Lower leg skin (tissue), 4 donors: ENCODE measurements at regions not wholly inside any gene's neighbourhood (a gene's known extent, or its start where the extent isn't known, plus 50 kb on each side); places are given as distances from the start of the nearest gene placed in this dataset.

ENCODE experiments used
- DNase-seq, 2 donors: peaks; one replicate each; pipeline ENCODE4 v3.0.0-alpha.2; 2019; ENCODE audit warnings: low spot score in 2 of 2
- H3K4me3 ChIP-seq: fragments of 200-600 bp; sonication (generic); 2 replicates; pipeline ENCODE4 v1.5.1; 2017; ENCODE audit warnings: mild to moderate bottlenecking, low read depth; ENCODE audit not compliant: poor library complexity, severe bottlenecking
- POLR2A ChIP-seq, 2 donors: fragments of 450-650 bp; IDR thresholded peaks; one replicate each; pipeline ENCODE4 v1.6.1; 2016 to 2017; ENCODE audit warnings: antibody characterized with exemption in 2 of 2, mild to moderate bottlenecking in 1 of 2, moderate library complexity in 1 of 2
- WGBS, 2 donors: methylation state at CpG; one replicate each; pipeline ENCODE4 v1.1.5; 2018; 5-methylcytosine and 5-hydroxymethylcytosine counted together
- intact Hi-C: fragments of 100-400 bp; cut with DNase I; formaldehyde crosslinking; loops from one replicate; pipeline ENCODE4 v1.15.0; 2023; ENCODE audit warnings: low total_unique reads
- TF ChIP-seq, protein P1 (sequence below), 3 donors: fragments of 450-650 bp; IDR thresholded peaks; one replicate each; pipeline ENCODE4 v1.5.1; 2016; ENCODE audit warnings: antibody characterized with exemption in 3 of 3, mild to moderate bottlenecking in 3 of 3, moderate library complexity in 2 of 3

DNA sequence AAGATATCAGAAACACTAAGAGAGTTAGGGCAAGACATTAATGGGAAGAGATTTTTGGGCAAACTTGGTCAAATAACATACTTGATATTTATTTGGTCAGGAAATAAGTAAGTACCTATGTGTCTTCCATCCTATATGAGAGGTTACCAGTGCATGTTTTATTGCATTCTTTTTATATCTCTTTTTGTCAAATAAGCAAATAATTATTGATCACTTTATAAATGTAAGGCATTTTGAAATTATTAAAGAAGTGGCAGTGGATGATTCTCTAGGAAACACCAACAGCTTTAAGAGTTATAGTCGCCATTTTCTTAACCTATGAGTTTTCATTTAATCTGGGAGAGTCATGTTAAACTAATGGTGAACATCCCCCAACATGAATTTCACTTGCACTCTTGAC, 453.3 kb downstream of the MEIS1 start:
- H3K4me3 ChIP-seq: no peak overlapping the region
- intact Hi-C loops: no loop called here
- no peak for DNase-seq
- WGBS, 2 donors: 88 to 96% methylated on average over 1 of the region's 1 CpG
- TF ChIP-seq, protein P1, sequence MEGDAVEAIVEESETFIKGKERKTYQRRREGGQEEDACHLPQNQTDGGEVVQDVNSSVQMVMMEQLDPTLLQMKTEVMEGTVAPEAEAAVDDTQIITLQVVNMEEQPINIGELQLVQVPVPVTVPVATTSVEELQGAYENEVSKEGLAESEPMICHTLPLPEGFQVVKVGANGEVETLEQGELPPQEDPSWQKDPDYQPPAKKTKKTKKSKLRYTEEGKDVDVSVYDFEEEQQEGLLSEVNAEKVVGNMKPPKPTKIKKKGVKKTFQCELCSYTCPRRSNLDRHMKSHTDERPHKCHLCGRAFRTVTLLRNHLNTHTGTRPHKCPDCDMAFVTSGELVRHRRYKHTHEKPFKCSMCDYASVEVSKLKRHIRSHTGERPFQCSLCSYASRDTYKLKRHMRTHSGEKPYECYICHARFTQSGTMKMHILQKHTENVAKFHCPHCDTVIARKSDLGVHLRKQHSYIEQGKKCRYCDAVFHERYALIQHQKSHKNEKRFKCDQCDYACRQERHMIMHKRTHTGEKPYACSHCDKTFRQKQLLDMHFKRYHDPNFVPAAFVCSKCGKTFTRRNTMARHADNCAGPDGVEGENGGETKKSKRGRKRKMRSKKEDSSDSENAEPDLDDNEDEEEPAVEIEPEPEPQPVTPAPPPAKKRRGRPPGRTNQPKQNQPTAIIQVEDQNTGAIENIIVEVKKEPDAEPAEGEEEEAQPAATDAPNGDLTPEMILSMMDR (IDR thresholded peaks at IDR 0.05): no peak
- TF ChIP-seq POLR2A (IDR thresholded peaks at IDR 0.05): no peak

DNA sequence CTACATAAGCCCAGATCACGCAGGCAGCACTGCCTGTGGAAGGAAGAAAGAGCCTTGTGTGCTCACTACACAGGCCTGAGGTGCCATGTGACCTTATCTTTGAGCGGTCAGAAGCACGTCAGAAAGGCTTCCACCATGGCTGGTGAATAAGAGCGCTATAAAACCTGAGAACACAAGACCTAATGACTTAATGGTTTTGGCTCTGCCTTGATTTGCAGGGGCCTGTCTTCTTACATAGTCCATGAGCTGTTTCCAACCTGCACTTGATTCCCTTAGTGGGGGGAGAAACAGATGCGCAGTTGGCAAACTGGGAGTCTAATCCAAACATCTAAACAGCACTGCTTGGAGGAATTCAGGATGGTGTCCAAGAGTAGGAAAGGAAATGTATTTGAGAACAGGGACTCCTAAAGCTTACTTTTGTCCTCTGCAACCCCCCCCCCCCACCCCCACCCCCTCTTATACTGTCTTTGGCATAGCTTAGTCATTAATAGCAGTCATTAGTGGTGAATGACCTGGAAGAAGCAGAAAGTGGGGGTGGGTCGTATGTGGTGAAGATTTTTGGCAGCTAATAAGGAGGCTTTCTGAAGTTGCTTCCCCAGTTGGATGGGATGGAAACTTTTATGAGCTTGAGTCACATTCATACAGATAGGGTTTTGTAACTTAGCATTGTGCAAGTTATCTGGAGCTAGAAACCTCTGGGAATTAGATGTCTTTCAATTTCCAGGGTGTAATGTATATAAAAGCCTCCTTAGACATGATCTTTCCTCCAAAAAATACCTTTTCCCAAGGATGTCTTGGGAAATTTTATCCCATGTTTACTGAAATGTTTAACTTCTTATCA, 454.1 kb downstream of the MEIS1 start:
- intact Hi-C loops: no loop called here
- TF ChIP-seq, protein P1 (IDR thresholded peaks at IDR 0.05): no peak
- no peak for TF ChIP-seq POLR2A (IDR thresholded peaks at IDR 0.05)
- WGBS, 2 donors: 50 to 51% methylated on average over 6 of the region's 6 CpGs
- no peak for DNase-seq
- H3K4me3 ChIP-seq: no peak overlapping the region

DNA sequence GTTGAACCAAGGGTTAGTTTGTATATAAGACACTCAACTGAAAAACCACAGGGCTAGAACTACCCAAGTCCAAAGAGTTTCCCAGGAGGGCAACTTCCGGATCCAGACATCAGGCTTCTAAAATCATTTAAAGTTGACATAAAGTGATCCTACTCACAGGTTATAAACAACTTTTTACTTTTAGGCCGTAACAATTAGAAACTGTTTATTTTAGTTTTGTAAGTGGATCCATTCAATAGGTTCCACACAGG, 454.6 kb downstream of the MEIS1 start:
- TF ChIP-seq POLR2A (IDR thresholded peaks at IDR 0.05): no peak
- TF ChIP-seq, protein P1 (IDR thresholded peaks at IDR 0.05): no peak
- H3K4me3 ChIP-seq: no peak overlapping the region
- 72 to 88% methylated on average over 2 of the region's 2 CpGs for WGBS, 2 donors
- intact Hi-C loops: no loop called here
- DNase-seq: no peak

DNA sequence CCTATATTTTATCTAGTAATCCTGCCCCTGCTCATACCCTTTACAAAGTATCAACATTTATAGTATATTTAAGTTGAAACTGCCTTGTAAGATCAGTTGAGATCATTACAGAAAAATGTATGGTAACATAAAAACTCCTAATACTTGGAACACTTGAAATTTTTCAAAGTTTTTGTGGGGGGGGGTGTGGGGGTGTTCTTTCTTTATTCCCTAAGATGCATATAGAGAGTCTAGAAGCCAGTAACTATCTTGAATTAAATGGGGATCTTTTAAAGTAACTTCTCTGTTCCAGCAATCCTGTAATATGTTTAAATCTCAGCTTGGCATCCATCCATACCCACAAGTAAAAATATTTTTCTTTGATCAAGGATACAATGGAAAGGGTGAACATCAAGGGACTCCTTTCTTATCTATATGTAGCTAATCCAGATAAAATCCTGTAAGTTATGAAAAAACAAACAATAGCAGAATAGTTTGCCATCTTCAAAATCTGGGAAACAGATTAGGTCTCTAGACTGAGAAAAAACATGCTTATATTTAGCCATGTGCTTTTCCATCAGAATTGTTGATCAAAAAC, 455.3 kb downstream of the MEIS1 start:
- no peak overlapping the region for H3K4me3 ChIP-seq
- TF ChIP-seq POLR2A (IDR thresholded peaks at IDR 0.05): no peak
- TF ChIP-seq, protein P1 (IDR thresholded peaks at IDR 0.05): no peak
- intact Hi-C loops: no loop called here
- no peak for DNase-seq

DNA sequence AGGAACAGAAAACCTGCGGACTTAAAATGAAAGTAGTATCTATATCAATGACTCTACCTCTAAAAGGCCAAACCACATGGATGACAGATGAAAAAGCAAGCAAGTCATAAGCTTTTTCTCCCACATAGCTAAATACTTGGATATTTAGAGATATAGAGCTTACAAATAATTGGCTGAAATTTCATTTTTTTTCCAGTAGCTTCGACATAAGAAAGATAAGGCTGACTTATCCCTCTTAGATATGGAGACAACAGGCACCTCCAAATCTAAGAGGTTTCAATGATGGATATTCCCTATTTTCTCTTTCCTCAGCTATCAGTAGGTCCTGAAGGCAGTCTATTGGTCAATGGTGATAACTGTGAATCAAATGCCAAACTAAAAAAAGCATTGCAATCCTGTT, 460.3 kb downstream of the MEIS1 start:
- 88 to 89% methylated on average over 2 of the region's 2 CpGs for WGBS, 2 donors
- H3K4me3 ChIP-seq: no peak overlapping the region
- intact Hi-C loops: no loop called here
- DNase-seq: no peak
- TF ChIP-seq POLR2A (IDR thresholded peaks at IDR 0.05): no peak
- TF ChIP-seq, protein P1 (IDR thresholded peaks at IDR 0.05): no peak

GRCh38 chr2:66896131-66896530, 461.2 kb downstream of the MEIS1 start:
- no peak overlapping the region for H3K4me3 ChIP-seq
- intact Hi-C loops: no loop called here
- no peak for TF ChIP-seq POLR2A (IDR thresholded peaks at IDR 0.05)
- TF ChIP-seq, protein P1 (IDR thresholded peaks at IDR 0.05): no peak
- no peak for DNase-seq
